ENCODE measurements at regions not wholly inside any gene's neighbourhood (a gene's known extent, or its start where the extent isn't known, plus 50 kb on each side); places are given as distances from the start of the nearest gene placed in this dataset.

DNA sequence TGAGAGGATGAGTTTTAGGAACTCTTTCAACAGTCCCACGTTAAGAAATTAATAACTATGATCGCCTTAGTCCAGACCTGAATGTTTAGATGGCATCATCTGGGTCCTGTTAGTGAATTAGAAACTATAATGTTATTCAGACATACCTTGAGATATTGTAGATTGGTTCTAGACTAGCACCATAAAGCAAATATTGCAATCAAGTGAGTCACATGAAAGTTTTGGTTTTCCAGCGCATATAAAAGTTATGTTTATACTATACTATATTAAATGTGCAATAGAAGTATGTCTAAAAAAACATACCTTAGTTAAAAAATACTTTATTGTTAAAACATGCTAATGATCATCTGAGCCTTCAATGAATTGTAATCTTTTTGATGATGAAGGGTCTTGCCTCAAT is 106.6 kb upstream of the ATP2B1 start:
- H3T11ph ChIP-seq (ENCODE audit: low read length) = no peak overlapping the region
- H3K9ac ChIP-seq (ENCODE audit: extremely low read depth, insufficient read length, low read length) = no peak overlapping the region
- H4K91ac ChIP-seq (ENCODE audit: insufficient read length, low read depth, low read length) = no peak overlapping the region
- no peaks in the 10 kb centered on the region for H3K79me1 ChIP-seq (ENCODE audit: insufficient read depth, low read depth, low read length, poor library complexity, severe bottlenecking)
- H3K4ac ChIP-seq (ENCODE audit: low read depth, low read length) = no peak overlapping the region
- H3K4me2 ChIP-seq (ENCODE audit: insufficient read depth, insufficient read length, low read length) = no peak overlapping the region
- H3K4me1 ChIP-seq (ENCODE audit: insufficient read depth, low read length) = no peaks in the 10 kb centered on the region
- H3K9me3 Mint-ChIP-seq = no peaks in the 10 kb centered on the region
- no peak overlapping the region for H3K23ac ChIP-seq (ENCODE audit: insufficient read length, low read depth, low read length)
- no peak overlapping the region for H3K27ac ChIP-seq (ENCODE audit: insufficient read length, low read depth, low read length)
- H3K79me2 ChIP-seq (ENCODE audit: insufficient read depth, low read length) = no peaks in the 10 kb centered on the region
- no peak overlapping the region for H3K56ac ChIP-seq (ENCODE audit: insufficient read length, low read depth, low read length)
- H3K27me3 ChIP-seq (ENCODE audit: insufficient read depth, low read length) = no peaks in the 10 kb centered on the region
- no peaks in the 10 kb centered on the region for H3K9me3 ChIP-seq (ENCODE audit: control insufficient read depth, low read depth, low read length)
- H2BK20ac ChIP-seq (ENCODE audit: low read depth, low read length, poor library complexity, severe bottlenecking) = no peak overlapping the region
- H3K27ac Mint-ChIP-seq = no peak overlapping the region
- H4K8ac ChIP-seq (replicated peaks; ENCODE audit: insufficient read length, low read depth, low read length) = no peak overlapping the region
- no peak overlapping the region for H2BK12ac ChIP-seq (ENCODE audit: insufficient read length, low read depth, low read length)
- no peak overlapping the region for H3K18ac ChIP-seq (ENCODE audit: insufficient read length, low read depth, low read length)
- TF ChIP-seq, protein P1, sequence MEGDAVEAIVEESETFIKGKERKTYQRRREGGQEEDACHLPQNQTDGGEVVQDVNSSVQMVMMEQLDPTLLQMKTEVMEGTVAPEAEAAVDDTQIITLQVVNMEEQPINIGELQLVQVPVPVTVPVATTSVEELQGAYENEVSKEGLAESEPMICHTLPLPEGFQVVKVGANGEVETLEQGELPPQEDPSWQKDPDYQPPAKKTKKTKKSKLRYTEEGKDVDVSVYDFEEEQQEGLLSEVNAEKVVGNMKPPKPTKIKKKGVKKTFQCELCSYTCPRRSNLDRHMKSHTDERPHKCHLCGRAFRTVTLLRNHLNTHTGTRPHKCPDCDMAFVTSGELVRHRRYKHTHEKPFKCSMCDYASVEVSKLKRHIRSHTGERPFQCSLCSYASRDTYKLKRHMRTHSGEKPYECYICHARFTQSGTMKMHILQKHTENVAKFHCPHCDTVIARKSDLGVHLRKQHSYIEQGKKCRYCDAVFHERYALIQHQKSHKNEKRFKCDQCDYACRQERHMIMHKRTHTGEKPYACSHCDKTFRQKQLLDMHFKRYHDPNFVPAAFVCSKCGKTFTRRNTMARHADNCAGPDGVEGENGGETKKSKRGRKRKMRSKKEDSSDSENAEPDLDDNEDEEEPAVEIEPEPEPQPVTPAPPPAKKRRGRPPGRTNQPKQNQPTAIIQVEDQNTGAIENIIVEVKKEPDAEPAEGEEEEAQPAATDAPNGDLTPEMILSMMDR (conservative IDR thresholded peaks at IDR 0.05) = no peak
- no peaks in the 10 kb centered on the region for H3K4me1 Mint-ChIP-seq
- H3K4me3 Mint-ChIP-seq = no peak overlapping the region
- no peaks in the 10 kb centered on the region for H4K20me1 ChIP-seq (ENCODE audit: control insufficient read depth, insufficient read depth, insufficient read length)
- no peak overlapping the region for H2AFZ ChIP-seq (ENCODE audit: low read length)
- no peak overlapping the region for H2AK5ac ChIP-seq (ENCODE audit: insufficient read length, low read length)
- no peaks in the 10 kb centered on the region for H3K36me3 Mint-ChIP-seq (ENCODE audit: insufficient read depth in 1 of 3, low read depth in 3 of 3)
- no peak for DNase-seq
- no peaks in the 10 kb centered on the region for H3K27me3 Mint-ChIP-seq (ENCODE audit: low read depth)
- WGBS (ENCODE audit: extremely low coverage, insufficient read length, low lambda C conversion rate) = no CpG with 5 or more reads among the region's 3 CpGs
- H3K23me2 ChIP-seq (ENCODE audit: insufficient read length, low read depth, low read length, poor library complexity, severe bottlenecking) = no peaks in the 10 kb centered on the region
- H2BK5ac ChIP-seq (ENCODE audit: insufficient read length, low read length) = no peak overlapping the region
- H2BK120ac ChIP-seq (ENCODE audit: low read depth, low read length, poor library complexity, severe bottlenecking) = no peak overlapping the region
- no peak overlapping the region for H3K14ac ChIP-seq (ENCODE audit: insufficient read depth, low read length)
- H2BK15ac ChIP-seq (ENCODE audit: low read depth, low read length) = no peak overlapping the region
- H4K5ac ChIP-seq (ENCODE audit: insufficient read length, low read depth, low read length) = no peak overlapping the region

Data from H9 (cell line).